ENCODE measurements at regions not wholly inside any gene's neighbourhood (a gene's known extent, or its start where the extent isn't known, plus 50 kb on each side); places are given as distances from the start of the nearest gene placed in this dataset.

GRCh38 chr9:126275386-126276001 is 51.1 kb upstream of the MVB12B start:
- H3K4me1 ChIP-seq (ENCODE audit: insufficient read depth, low read length): no peaks in the 10 kb centered on the region
- no peaks in the 10 kb centered on the region for H3K79me2 ChIP-seq (ENCODE audit: insufficient read depth, low read length)
- H3K4me2 ChIP-seq (ENCODE audit: insufficient read depth, low read length): no peak overlapping the region
- TF ChIP-seq CTCF (IDR thresholded peaks at IDR 0.05; ENCODE audit: extremely low read depth, low read depth, low read length): no peak
- peaks cover 2% of the 10 kb centered on the region for H3K9me3 ChIP-seq (ENCODE audit: low read depth, low read length)
- DNase-seq (ENCODE audit: insufficient read length, low spot score, missing footprints): no peak
- H3K36me3 ChIP-seq (ENCODE audit: insufficient read depth, low read length): no peaks in the 10 kb centered on the region
- H3K27me3 ChIP-seq (ENCODE audit: insufficient read depth, low read length): peaks cover 7% of the 10 kb centered on the region
- H3K4me3 ChIP-seq (ENCODE audit: insufficient read depth, low read length): no peak overlapping the region
- peak overlapping the region; percentile 52 for H2AFZ ChIP-seq (ENCODE audit: low read length)
- no peaks in the 10 kb centered on the region for H4K20me1 ChIP-seq (ENCODE audit: insufficient read depth, low read length)
- H3K27ac ChIP-seq (ENCODE audit: low read depth, low read length): no peak overlapping the region

GRCh38 chr9:126276056-126276728 is 50.4 kb upstream of the MVB12B start:
- DNase-seq (ENCODE audit: insufficient read length, low spot score, missing footprints): no peak

More at GRCh38 chr9:126276056-126276728, 50.4 kb upstream of the MVB12B start:
- Histone ChIP-seq H3K79me2 (ENCODE audit: insufficient read depth, low read length) (no peaks in the 10 kb centered on the region), H3K4me1 (ENCODE audit: insufficient read depth, low read length) (no peaks in the 10 kb centered on the region), H3K4me3 (ENCODE audit: insufficient read depth, low read length) (no peak overlapping the region), H3K9me3 (ENCODE audit: low read depth, low read length) (peaks cover 2% of the 10 kb centered on the region), H3K27me3 (ENCODE audit: insufficient read depth, low read length) (peaks cover 7% of the 10 kb centered on the region), H3K27ac (ENCODE audit: low read depth, low read length) (no peak overlapping the region), H3K4me2 (ENCODE audit: insufficient read depth, low read length) (no peak overlapping the region), H2AFZ (ENCODE audit: low read length) (peak overlapping the region; percentile 52), H3K36me3 (ENCODE audit: insufficient read depth, low read length) (no peaks in the 10 kb centered on the region), H4K20me1 (ENCODE audit: insufficient read depth, low read length) (no peaks in the 10 kb centered on the region)
- no peak for TF ChIP-seq CTCF (IDR thresholded peaks at IDR 0.05; ENCODE audit: extremely low read depth, low read depth, low read length)

All from osteoblast (primary cell).